ENCODE measurements at regions not wholly inside any gene's neighbourhood (a gene's known extent, or its start where the extent isn't known, plus 50 kb on each side); places are given as distances from the start of the nearest gene placed in this dataset.

GRCh38 chr3:20400281-20400680, 214.3 kb upstream of the SGO1 start:
- DNase-seq (ENCODE audit: unreplicated experiment): no peak
- TF ChIP-seq CTCF (IDR thresholded peaks at IDR 0.05; ENCODE audit: unreplicated experiment): no peak
- ChIA-PET POLR2A (no interaction called here), CTCF (no interaction called here)
- H3K9me3 Mint-ChIP-seq (ENCODE audit: unreplicated experiment): no peaks in the 10 kb centered on the region
- H3K27ac Mint-ChIP-seq (ENCODE audit: low read depth, unreplicated experiment): no peak overlapping the region
- no peaks in the 10 kb centered on the region for H3K36me3 Mint-ChIP-seq (ENCODE audit: insufficient read depth, unreplicated experiment)
- intact Hi-C loops (cut with micrococcal nuclease): no loop called here
- H3K4me1 Mint-ChIP-seq (ENCODE audit: insufficient read depth, unreplicated experiment): no peaks in the 10 kb centered on the region
- no peak overlapping the region for H3K4me3 Mint-ChIP-seq (ENCODE audit: unreplicated experiment)
- no peaks in the 10 kb centered on the region for H3K27me3 Mint-ChIP-seq (ENCODE audit: insufficient read depth, unreplicated experiment)
- BruUV-seq (replicated peaks): no TSS peak

- intact Hi-C loops (cut with micrococcal nuclease): no loop called here
- Mint-ChIP-seq H3K36me3 (ENCODE audit: insufficient read depth, unreplicated experiment) (no peaks in the 10 kb centered on the region), H3K27ac (ENCODE audit: low read depth, unreplicated experiment) (no peak overlapping the region), H3K4me1 (ENCODE audit: insufficient read depth, unreplicated experiment) (no peaks in the 10 kb centered on the region), H3K9me3 (ENCODE audit: unreplicated experiment) (no peaks in the 10 kb centered on the region), H3K4me3 (ENCODE audit: unreplicated experiment) (no peak overlapping the region), H3K27me3 (ENCODE audit: insufficient read depth, unreplicated experiment) (no peaks in the 10 kb centered on the region)
- POLR2A ChIA-PET: interaction anchor here (0.9 kb wide), 1 partner anchor 8 kb away, joined by 3 read pairs; no protein-coding TSS in a partner anchor
- CTCF ChIA-PET: no interaction called here
- no TSS peak for BruUV-seq (replicated peaks)
- TF ChIP-seq CTCF (IDR thresholded peaks at IDR 0.05; ENCODE audit: unreplicated experiment): no peak
- no peak for DNase-seq (ENCODE audit: unreplicated experiment)
Measured at GRCh38 chr3:20396335-20396734, 210.3 kb upstream of the SGO1 start.

- Mint-ChIP-seq H3K9me3 (ENCODE audit: unreplicated experiment) (no peaks in the 10 kb centered on the region), H3K36me3 (ENCODE audit: insufficient read depth, unreplicated experiment) (no peaks in the 10 kb centered on the region), H3K27me3 (ENCODE audit: insufficient read depth, unreplicated experiment) (no peaks in the 10 kb centered on the region), H3K4me1 (ENCODE audit: insufficient read depth, unreplicated experiment) (no peaks in the 10 kb centered on the region), H3K27ac (ENCODE audit: low read depth, unreplicated experiment) (no peak overlapping the region), H3K4me3 (ENCODE audit: unreplicated experiment) (no peak overlapping the region)
- intact Hi-C loops (cut with micrococcal nuclease): no loop called here
- POLR2A ChIA-PET: interaction anchor here (0.9 kb wide), 1 partner anchor 9 kb away, joined by 3 read pairs; no protein-coding TSS in a partner anchor
- CTCF ChIA-PET: interaction anchor here (0.6 kb wide), 2 partner anchors 1118 to 1355 kb away, joined by 3 read pairs; no protein-coding TSS in a partner anchor
- BruUV-seq (replicated peaks): no TSS peak
- DNase-seq (ENCODE audit: unreplicated experiment): no peak
- TF ChIP-seq CTCF (IDR thresholded peaks at IDR 0.05; ENCODE audit: unreplicated experiment): no peak
Measured at GRCh38 chr3:20395692-20396091, 209.7 kb upstream of the SGO1 start.

GRCh38 chr3:20394243-20394642, 208.2 kb upstream of the SGO1 start:
- no peak overlapping the region for H3K4me3 Mint-ChIP-seq (ENCODE audit: unreplicated experiment)
- no peak for DNase-seq (ENCODE audit: unreplicated experiment)
- ChIA-PET CTCF (no interaction called here), POLR2A (no interaction called here)
- no peak overlapping the region for H3K27ac Mint-ChIP-seq (ENCODE audit: low read depth, unreplicated experiment)
- no peaks in the 10 kb centered on the region for H3K4me1 Mint-ChIP-seq (ENCODE audit: insufficient read depth, unreplicated experiment)
- intact Hi-C loops (cut with micrococcal nuclease): no loop called here
- TF ChIP-seq CTCF (IDR thresholded peaks at IDR 0.05; ENCODE audit: unreplicated experiment): no peak
- BruUV-seq (replicated peaks): no TSS peak
- H3K36me3 Mint-ChIP-seq (ENCODE audit: insufficient read depth, unreplicated experiment): no peaks in the 10 kb centered on the region
- no peaks in the 10 kb centered on the region for H3K9me3 Mint-ChIP-seq (ENCODE audit: unreplicated experiment)
- no peaks in the 10 kb centered on the region for H3K27me3 Mint-ChIP-seq (ENCODE audit: insufficient read depth, unreplicated experiment)
